Colonic mucosa (tissue), 4 donors: ENCODE measurements at regions not wholly inside any gene's neighbourhood (a gene's known extent, or its start where the extent isn't known, plus 50 kb on each side); places are given as distances from the start of the nearest gene placed in this dataset.
"Not testable (repeated sequence)": the region's sequence is repeated elsewhere in the genome, so short reads cannot be mapped to it uniquely, and the experiment has no call there.

ENCODE experiments used
- DNase-seq: peaks from one replicate; pipeline ENCODE4 v3.0.0-alpha.2; 2020
- H3K27ac ChIP-seq: fragments of 200-600 bp; one replicate; pipeline ENCODE4 v1.8.0; 2021
- H3K27me3 ChIP-seq: fragments of 200-600 bp; one replicate; pipeline ENCODE4 v1.8.0; 2021
- H3K36me3 ChIP-seq: fragments of 200-600 bp; one replicate; pipeline ENCODE4 v1.8.0; 2021
- H3K4me1 ChIP-seq: fragments of 200-600 bp; one replicate; pipeline ENCODE4 v1.8.0; 2021; ENCODE audit warnings: mild to moderate bottlenecking
- H3K4me3 ChIP-seq: fragments of 200-600 bp; one replicate; pipeline ENCODE4 v1.8.0; 2021
- H3K9ac ChIP-seq, 2 donors: one replicate each; pipeline ENCODE4 v1.7.0; 2013; ENCODE audit warnings: control low read depth in 2 of 2, low read depth in 2 of 2, low read length in 2 of 2
- H3K9me3 ChIP-seq: fragments of 200-600 bp; one replicate; pipeline ENCODE4 v1.8.0; 2021
- CTCF ChIP-seq: fragments of 200-600 bp; IDR thresholded peaks from one replicate; pipeline ENCODE4 v1.8.0; 2022; ENCODE audit warnings: antibody characterized with exemption, mild to moderate bottlenecking
- intact Hi-C: fragments of 100-400 bp; cut with DNase I; formaldehyde crosslinking; loops from one replicate; pipeline ENCODE4 v1.14.1; 2022
- donor health status: healthy.
- donor health status: DM: no; HTN: no; CAD: no.
- donor health status: DM: no; HTN: no; CAD: no.

- Histone ChIP-seq H3K9me3 (no peaks in the 10 kb centered on the region), H3K27ac (no peak overlapping the region), H3K4me3 (no peak overlapping the region), H3K27me3 (no peaks in the 10 kb centered on the region), H3K9ac (no peak overlapping the region), H3K36me3 (no peaks in the 10 kb centered on the region), H3K4me1 (no peaks in the 10 kb centered on the region)
- TF ChIP-seq CTCF: no peak
- no peak for DNase-seq
- intact Hi-C loops: no loop called here
These were observed 113.5 kb upstream of the IGLL5 start for GRCh38 chr22:22773979-22774604.

GRCh38 chr22:22774762-22775161, 112.9 kb upstream of the IGLL5 start:
- intact Hi-C loops, H3K9me3 ChIP-seq, H3K27ac ChIP-seq, H3K4me1 ChIP-seq, H3K36me3 ChIP-seq, H3K9ac ChIP-seq, H3K4me3 ChIP-seq, DNase-seq, H3K27me3 ChIP-seq: not testable (repeated sequence)

GRCh38 chr22:22776121-22776520, 111.5 kb upstream of the IGLL5 start:
- no peaks in the 10 kb centered on the region for H3K27me3 ChIP-seq
- H3K9ac ChIP-seq: no peak overlapping the region
- no peak for TF ChIP-seq CTCF
- H3K9me3 ChIP-seq: no peaks in the 10 kb centered on the region
- no peak overlapping the region for H3K4me3 ChIP-seq
- no peak overlapping the region for H3K27ac ChIP-seq
- no peaks in the 10 kb centered on the region for H3K36me3 ChIP-seq
- no peak for DNase-seq
- H3K4me1 ChIP-seq: no peaks in the 10 kb centered on the region
- intact Hi-C loops: no loop called here

- Histone ChIP-seq H3K27ac (no peak overlapping the region), H3K9ac (no peak overlapping the region), H3K27me3 (no peaks in the 10 kb centered on the region), H3K36me3 (no peaks in the 10 kb centered on the region), H3K4me3 (no peak overlapping the region), H3K4me1 (no peaks in the 10 kb centered on the region), H3K9me3 (no peaks in the 10 kb centered on the region)
- intact Hi-C loops: no loop called here
- DNase-seq: no peak
- no peak for TF ChIP-seq CTCF
These were observed 108.4 kb upstream of the IGLL5 start for GRCh38 chr22:22779213-22779612.

- Histone ChIP-seq H3K27me3 (no peaks in the 10 kb centered on the region), H3K4me3 (no peak overlapping the region), H3K27ac (no peak overlapping the region), H3K9ac (no peak overlapping the region), H3K36me3 (no peaks in the 10 kb centered on the region), H3K9me3 (no peaks in the 10 kb centered on the region), H3K4me1 (no peaks in the 10 kb centered on the region)
- TF ChIP-seq CTCF: no peak
- intact Hi-C loops: no loop called here
- no peak for DNase-seq
These were observed 104.0 kb upstream of the IGLL5 start for GRCh38 chr22:22783575-22783974.

GRCh38 chr22:22784249-22785039, 103.2 kb upstream of the IGLL5 start:
- Histone ChIP-seq H3K9me3 (no peaks in the 10 kb centered on the region), H3K4me3 (no peak overlapping the region), H3K27me3 (no peaks in the 10 kb centered on the region), H3K27ac (no peak overlapping the region), H3K4me1 (no peaks in the 10 kb centered on the region), H3K9ac (no peak overlapping the region), H3K36me3 (no peaks in the 10 kb centered on the region)
- intact Hi-C loops: no loop called here
- no peak for DNase-seq
- TF ChIP-seq CTCF: no peak
